HEK293 (cell line): ENCODE measurements at regions not wholly inside any gene's neighbourhood (a gene's known extent, or its start where the extent isn't known, plus 50 kb on each side); places are given as distances from the start of the nearest gene placed in this dataset.
A peak's percentile ranks its signal among the peaks of the same experiment; 100 is the strongest.

ENCODE experiments used
- CTCF ChIA-PET: fragments of 350-600 bp; formaldehyde crosslinking; extraction: SDS; loops from one replicate; lab custom pipeline; 2021; ENCODE audit warnings: antibody characterized with exemption; lab: Yijun Ruan, JAX
- POLR2A ChIA-PET: fragments of 300-600 bp; formaldehyde crosslinking; extraction: SDS; loops from one replicate; lab custom pipeline; 2020; ENCODE audit warnings: antibody characterized with exemption, inconsistent platforms; lab: Yijun Ruan, JAX
- H3K27ac ChIP-seq: fragments of 200-500 bp; sonication (Bioruptor generic); 2 replicates; pipeline ENCODE4 v1.5.1; 2014; ENCODE audit warnings: low read depth, low read length, control low read depth, inconsistent platforms; ENCODE audit errors: extremely low read depth
- H3K36me3 ChIP-seq, 2 experiments: fragments of 200-500 bp in 1 of 2; sonication (Bioruptor generic) in 1 of 2; 1 replicate in 1 of 2; 2 replicates in 1 of 2; pipeline ENCODE4 v1.5.1; 2014 to 2017; ENCODE audit warnings: inconsistent platforms in 2 of 2, low read length in 2 of 2; ENCODE audit not compliant: control insufficient read depth in 2 of 2, insufficient read depth in 1 of 2
- H3K4me1 ChIP-seq: fragments of 200-500 bp; sonication (Bioruptor generic); 2 replicates; pipeline ENCODE4 v1.5.1; 2014; ENCODE audit warnings: mild to moderate bottlenecking, low read length, inconsistent platforms; ENCODE audit not compliant: control insufficient read depth, insufficient read depth
- H3K4me3 ChIP-seq: 2 replicates; pipeline ENCODE4 v1.5.1; 2011; ENCODE audit warnings: low read depth, mild to moderate bottlenecking, control low read depth, low read length, moderate library complexity
- H3K9me3 ChIP-seq: fragments of 200-500 bp; sonication (Bioruptor generic); 2 replicates; pipeline ENCODE4 v1.5.1; 2014; ENCODE audit warnings: low read depth, low read length, inconsistent platforms; ENCODE audit not compliant: control insufficient read depth, insufficient read depth
- KLF8 ChIP-seq: fragments of 450-650 bp; formaldehyde crosslinking; IDR thresholded peaks from 2 replicates; pipeline ENCODE4 v1.5.1; 2016; ENCODE audit warnings: missing biosample characterization, missing genetic modification characterization
- KLF9 ChIP-seq: fragments of 450-650 bp; formaldehyde crosslinking; IDR thresholded peaks from 2 replicates; pipeline ENCODE4 v1.5.1; 2016; ENCODE audit warnings: missing biosample characterization, missing genetic modification characterization, low read depth
- SCRT1 ChIP-seq: fragments of 450-650 bp; formaldehyde crosslinking; IDR thresholded peaks from 2 replicates; pipeline ENCODE4 v1.5.1; 2016; ENCODE audit warnings: missing biosample characterization, missing genetic modification characterization, borderline replicate concordance
- SCRT2 ChIP-seq: fragments of 450-650 bp; formaldehyde crosslinking; IDR thresholded peaks from 2 replicates; pipeline ENCODE4 v1.5.1; 2016; ENCODE audit warnings: missing biosample characterization, missing genetic modification characterization
- SP3 ChIP-seq: fragments of 450-650 bp; formaldehyde crosslinking; IDR thresholded peaks from 2 replicates; pipeline ENCODE4 v1.5.1; 2016; ENCODE audit warnings: missing biosample characterization, missing genetic modification characterization
- YY2 ChIP-seq: fragments of 450-650 bp; formaldehyde crosslinking; IDR thresholded peaks from 2 replicates; pipeline ENCODE4 v1.5.1; 2016; ENCODE audit warnings: missing biosample characterization, missing genetic modification characterization
- ZIC2 ChIP-seq: fragments of 450-650 bp; formaldehyde crosslinking; IDR thresholded peaks from 2 replicates; pipeline ENCODE4 v1.5.1; 2016; ENCODE audit warnings: missing biosample characterization, missing genetic modification characterization
- ZNF121 ChIP-seq: fragments of 450-650 bp; formaldehyde crosslinking; IDR thresholded peaks from 2 replicates; pipeline ENCODE4 v1.5.1; 2016; ENCODE audit warnings: missing biosample characterization, missing genetic modification characterization
- ZNF394 ChIP-seq: fragments of 450-650 bp; formaldehyde crosslinking; IDR thresholded peaks from 2 replicates; pipeline ENCODE4 v1.5.1; 2016; ENCODE audit warnings: missing biosample characterization, missing genetic modification characterization, mild to moderate bottlenecking, moderate library complexity, borderline replicate concordance
- ZNF549 ChIP-seq: fragments of 450-650 bp; IDR thresholded peaks from 2 replicates; pipeline ENCODE4 v1.5.1; 2018; ENCODE audit warnings: missing biosample characterization, missing genetic modification characterization, mild to moderate bottlenecking, inconsistent platforms, moderate library complexity
- ZNF571 ChIP-seq: fragments of 450-650 bp; formaldehyde crosslinking; IDR thresholded peaks from 2 replicates; pipeline ENCODE4 v1.5.0; 2017; ENCODE audit warnings: missing biosample characterization, missing genetic modification characterization
- ZNF658 ChIP-seq: fragments of 450-650 bp; formaldehyde crosslinking; IDR thresholded peaks from 2 replicates; pipeline ENCODE4; 2016; ENCODE audit warnings: missing biosample characterization, missing genetic modification characterization
- ZSCAN16 ChIP-seq: fragments of 450-650 bp; formaldehyde crosslinking; IDR thresholded peaks from 2 replicates; pipeline ENCODE4 v1.5.1; 2016; ENCODE audit warnings: missing biosample characterization, missing genetic modification characterization
- TF ChIP-seq, protein P1 (sequence below): fragments of 450-650 bp; formaldehyde crosslinking; IDR thresholded peaks from 2 replicates; pipeline ENCODE4 v1.5.1; 2016; ENCODE audit warnings: missing biosample characterization, missing genetic modification characterization, low read depth
- TF ChIP-seq, protein P2 (sequence below): fragments of 450-650 bp; formaldehyde crosslinking; IDR thresholded peaks from 2 replicates; pipeline ENCODE4 v1.5.1; 2016; ENCODE audit warnings: missing biosample characterization, missing genetic modification characterization
- TF ChIP-seq, protein P3 (sequence below): fragments of 450-650 bp; formaldehyde crosslinking; IDR thresholded peaks from 2 replicates; pipeline ENCODE4 v1.5.1; 2016; ENCODE audit warnings: missing biosample characterization, missing genetic modification characterization
- TF ChIP-seq, protein P4 (sequence below): fragments of 450-650 bp; formaldehyde crosslinking; IDR thresholded peaks from 2 replicates; pipeline ENCODE4 v1.5.1; 2016; ENCODE audit warnings: missing biosample characterization, missing genetic modification characterization

DNA sequence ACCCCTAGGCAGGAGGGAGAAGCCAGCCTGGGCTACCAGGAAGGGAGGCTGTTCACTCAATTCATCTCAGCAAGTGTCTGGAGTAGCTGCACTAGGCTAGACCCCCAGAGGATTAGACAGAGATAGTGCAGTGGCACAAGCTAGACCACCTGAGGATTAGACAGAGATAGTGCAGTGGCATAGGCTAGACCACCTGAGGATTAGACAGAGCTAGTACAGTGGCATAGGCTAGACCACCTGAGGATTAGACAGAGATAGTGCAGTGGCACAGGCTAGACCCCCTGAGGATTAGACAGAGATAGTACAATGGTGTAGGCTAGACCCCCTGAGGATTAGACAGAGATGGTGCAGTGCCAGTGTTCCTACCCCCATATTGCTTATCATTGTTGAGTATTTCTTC is 74.1 kb upstream of the SDK2 start:
- Histone ChIP-seq H3K36me3 (no peaks in the 10 kb centered on the region), H3K27ac (no peak overlapping the region), H3K4me3 (no peak overlapping the region), H3K4me1 (no peaks in the 10 kb centered on the region), H3K9me3 (no peaks in the 10 kb centered on the region)
- CTCF ChIA-PET, result interaction anchor here (0.5 to 1.7 kb wide), 5 partner anchors 8 to 987 kb away, joined by 3 to 8 read pairs (median 3); no protein-coding TSS in a partner anchor
- TF ChIP-seq ZIC2 (tag by site-specific recombination) (peak; percentile 53), SCRT1 (tag by site-specific recombination) (0 out of 2 replicates have a peak, but pooled peaks have one; percentile 47), YY2 (tag by site-specific recombination) (no peak), SCRT2 (tag by site-specific recombination) (0 out of 2 replicates have a peak, but pooled peaks have one; percentile 15)
- POLR2A ChIA-PET, result no interaction called here

DNA sequence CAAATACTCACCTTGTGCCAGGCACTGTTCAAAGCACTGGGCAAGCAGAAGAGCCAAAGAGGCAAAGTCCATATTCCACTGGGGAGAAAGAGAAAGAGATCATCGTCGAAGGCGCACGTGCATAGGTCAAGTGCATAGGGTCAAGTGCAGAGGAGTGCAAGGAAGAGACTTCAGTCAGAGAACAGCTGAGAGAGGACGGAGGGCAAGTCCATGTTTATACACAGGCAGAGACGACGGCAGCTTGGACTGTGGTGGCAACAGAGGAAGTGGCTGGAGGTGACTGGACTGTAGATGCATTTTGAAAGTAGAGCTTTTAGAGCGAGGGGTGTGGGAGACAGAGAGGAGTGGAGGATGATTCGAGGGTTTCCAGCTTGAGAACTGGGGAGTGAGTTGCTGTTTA is 74.7 kb upstream of the SDK2 start:
- no peaks in the 10 kb centered on the region for H3K4me1 ChIP-seq
- no peak overlapping the region for H3K4me3 ChIP-seq
- no peak overlapping the region for H3K27ac ChIP-seq
- ChIA-PET POLR2A (no interaction called here), CTCF (interaction anchor here (0.5 to 1.7 kb wide), 2 partner anchors 9 to 162 kb away, joined by 3 to 8 read pairs; no protein-coding TSS in a partner anchor)
- no peak for TF ChIP-seq SP3 (tag by site-specific recombination)
- TF ChIP-seq ZSCAN16 (tag by site-specific recombination), result no peak
- TF ChIP-seq, protein P1, sequence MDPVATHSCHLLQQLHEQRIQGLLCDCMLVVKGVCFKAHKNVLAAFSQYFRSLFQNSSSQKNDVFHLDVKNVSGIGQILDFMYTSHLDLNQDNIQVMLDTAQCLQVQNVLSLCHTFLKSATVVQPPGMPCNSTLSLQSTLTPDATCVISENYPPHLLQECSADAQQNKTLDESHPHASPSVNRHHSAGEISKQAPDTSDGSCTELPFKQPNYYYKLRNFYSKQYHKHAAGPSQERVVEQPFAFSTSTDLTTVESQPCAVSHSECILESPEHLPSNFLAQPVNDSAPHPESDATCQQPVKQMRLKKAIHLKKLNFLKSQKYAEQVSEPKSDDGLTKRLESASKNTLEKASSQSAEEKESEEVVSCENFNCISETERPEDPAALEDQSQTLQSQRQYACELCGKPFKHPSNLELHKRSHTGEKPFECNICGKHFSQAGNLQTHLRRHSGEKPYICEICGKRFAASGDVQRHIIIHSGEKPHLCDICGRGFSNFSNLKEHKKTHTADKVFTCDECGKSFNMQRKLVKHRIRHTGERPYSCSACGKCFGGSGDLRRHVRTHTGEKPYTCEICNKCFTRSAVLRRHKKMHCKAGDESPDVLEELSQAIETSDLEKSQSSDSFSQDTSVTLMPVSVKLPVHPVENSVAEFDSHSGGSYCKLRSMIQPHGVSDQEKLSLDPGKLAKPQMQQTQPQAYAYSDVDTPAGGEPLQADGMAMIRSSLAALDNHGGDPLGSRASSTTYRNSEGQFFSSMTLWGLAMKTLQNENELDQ (tag by site-specific recombination), result no peak
- TF ChIP-seq ZNF658, result no peak
- TF ChIP-seq ZNF394 (tag by site-specific recombination), result no peak
- TF ChIP-seq, protein P2, sequence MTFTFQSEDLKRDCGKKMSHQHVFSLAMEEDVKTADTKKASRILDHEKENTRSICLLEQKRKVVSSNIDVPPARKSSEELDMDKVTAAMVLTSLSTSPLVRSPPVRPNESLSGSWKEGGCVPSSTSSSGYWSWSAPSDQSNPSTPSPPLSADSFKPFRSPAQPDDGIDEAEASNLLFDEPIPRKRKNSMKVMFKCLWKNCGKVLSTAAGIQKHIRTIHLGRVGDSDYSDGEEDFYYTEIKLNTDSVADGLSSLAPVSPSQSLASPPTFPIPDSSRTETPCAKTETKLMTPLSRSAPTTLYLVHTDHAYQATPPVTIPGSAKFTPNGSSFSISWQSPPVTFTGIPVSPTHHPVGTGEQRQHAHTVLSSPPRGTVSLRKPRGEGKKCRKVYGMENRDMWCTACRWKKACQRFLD (tag by site-specific recombination), result no peak
- TF ChIP-seq, protein P3, sequence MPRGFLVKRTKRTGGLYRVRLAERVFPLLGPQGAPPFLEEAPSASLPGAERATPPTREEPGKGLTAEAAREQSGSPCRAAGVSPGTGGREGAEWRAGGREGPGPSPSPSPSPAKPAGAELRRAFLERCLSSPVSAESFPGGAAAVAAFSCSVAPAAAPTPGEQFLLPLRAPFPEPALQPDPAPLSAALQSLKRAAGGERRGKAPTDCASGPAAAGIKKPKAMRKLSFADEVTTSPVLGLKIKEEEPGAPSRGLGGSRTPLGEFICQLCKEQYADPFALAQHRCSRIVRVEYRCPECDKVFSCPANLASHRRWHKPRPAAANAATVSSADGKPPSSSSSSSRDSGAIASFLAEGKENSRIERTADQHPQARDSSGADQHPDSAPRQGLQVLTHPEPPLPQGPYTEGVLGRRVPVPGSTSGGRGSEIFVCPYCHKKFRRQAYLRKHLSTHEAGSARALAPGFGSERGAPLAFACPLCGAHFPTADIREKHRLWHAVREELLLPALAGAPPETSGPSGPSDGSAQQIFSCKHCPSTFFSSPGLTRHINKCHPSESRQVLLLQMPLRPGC (tag by site-specific recombination), result no peak
- TF ChIP-seq, protein P4, sequence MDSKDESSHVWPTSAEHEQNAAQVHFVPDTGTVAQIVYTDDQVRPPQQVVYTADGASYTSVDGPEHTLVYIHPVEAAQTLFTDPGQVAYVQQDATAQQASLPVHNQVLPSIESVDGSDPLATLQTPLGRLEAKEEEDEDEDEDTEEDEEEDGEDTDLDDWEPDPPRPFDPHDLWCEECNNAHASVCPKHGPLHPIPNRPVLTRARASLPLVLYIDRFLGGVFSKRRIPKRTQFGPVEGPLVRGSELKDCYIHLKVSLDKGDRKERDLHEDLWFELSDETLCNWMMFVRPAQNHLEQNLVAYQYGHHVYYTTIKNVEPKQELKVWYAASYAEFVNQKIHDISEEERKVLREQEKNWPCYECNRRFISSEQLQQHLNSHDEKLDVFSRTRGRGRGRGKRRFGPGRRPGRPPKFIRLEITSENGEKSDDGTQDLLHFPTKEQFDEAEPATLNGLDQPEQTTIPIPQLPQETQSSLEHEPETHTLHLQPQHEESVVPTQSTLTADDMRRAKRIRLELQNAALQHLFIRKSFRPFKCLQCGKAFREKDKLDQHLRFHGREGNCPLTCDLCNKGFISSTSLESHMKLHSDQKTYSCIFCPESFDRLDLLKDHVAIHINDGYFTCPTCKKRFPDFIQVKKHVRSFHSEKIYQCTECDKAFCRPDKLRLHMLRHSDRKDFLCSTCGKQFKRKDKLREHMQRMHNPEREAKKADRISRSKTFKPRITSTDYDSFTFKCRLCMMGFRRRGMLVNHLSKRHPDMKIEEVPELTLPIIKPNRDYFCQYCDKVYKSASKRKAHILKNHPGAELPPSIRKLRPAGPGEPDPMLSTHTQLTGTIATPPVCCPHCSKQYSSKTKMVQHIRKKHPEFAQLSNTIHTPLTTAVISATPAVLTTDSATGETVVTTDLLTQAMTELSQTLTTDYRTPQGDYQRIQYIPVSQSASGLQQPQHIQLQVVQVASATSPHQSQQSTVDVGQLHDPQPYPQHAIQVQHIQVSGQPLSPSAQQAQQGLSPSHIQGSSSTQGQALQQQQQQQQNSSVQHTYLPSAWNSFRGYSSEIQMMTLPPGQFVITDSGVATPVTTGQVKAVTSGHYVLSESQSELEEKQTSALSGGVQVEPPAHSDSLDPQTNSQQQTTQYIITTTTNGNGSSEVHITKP (tag by site-specific recombination), result no peak
- TF ChIP-seq KLF8 (tag by site-specific recombination), result no peak
- no peak for TF ChIP-seq SCRT2 (tag by site-specific recombination)
- TF ChIP-seq ZNF571, result no peak
- no peak for TF ChIP-seq ZNF549 (tag by site-specific recombination)
- no peak for TF ChIP-seq KLF9
- no peak for TF ChIP-seq ZNF121 (tag by site-specific recombination)
- no peaks in the 10 kb centered on the region for H3K36me3 ChIP-seq
- no peaks in the 10 kb centered on the region for H3K9me3 ChIP-seq
